KMS-11 (cell line): ENCODE measurements at regions not wholly inside any gene's neighbourhood (a gene's known extent, or its start where the extent isn't known, plus 50 kb on each side); places are given as distances from the start of the nearest gene placed in this dataset.

Experiments
- H2AFZ ChIP-seq: fragments of 200-600 bp; sonication (generic); 2 replicates; pipeline ENCODE4 v1.6.1; 2016; ENCODE audit warnings: antibody characterized with exemption, mixed run types, low read depth
- H3K27ac ChIP-seq: fragments of 200-600 bp; sonication (generic); 2 replicates; pipeline ENCODE4 v1.6.1; 2016; ENCODE audit warnings: mild to moderate bottlenecking, mixed run types
- H3K27me3 ChIP-seq: fragments of 200-600 bp; sonication (generic); 2 replicates; pipeline ENCODE4 v1.6.1; 2017; ENCODE audit warnings: mild to moderate bottlenecking, low read depth, mixed run types, moderate library complexity; ENCODE audit not compliant: insufficient read depth
- H3K36me3 ChIP-seq: fragments of 200-600 bp; sonication (generic); 2 replicates; pipeline ENCODE4 v1.6.1; 2017; ENCODE audit warnings: mild to moderate bottlenecking, mixed run types; ENCODE audit not compliant: insufficient read depth
- H3K4me1 ChIP-seq: fragments of 200-600 bp; sonication (generic); 2 replicates; pipeline ENCODE4 v1.6.1; 2016; ENCODE audit warnings: mild to moderate bottlenecking, low read depth, mixed run types; ENCODE audit not compliant: poor library complexity, severe bottlenecking
- H3K4me2 ChIP-seq: fragments of 200-600 bp; sonication (generic); 2 replicates; pipeline ENCODE4 v1.7.0; 2016; ENCODE audit warnings: mild to moderate bottlenecking, mixed run types
- H3K4me3 ChIP-seq: fragments of 200-600 bp; sonication (generic); IDR thresholded peaks from 2 replicates; pipeline ENCODE4 v1.6.1; 2017; ENCODE audit warnings: low read depth, low read length, mixed read lengths; ENCODE audit not compliant: insufficient read depth
- H3K79me2 ChIP-seq: fragments of 200-600 bp; sonication (generic); 2 replicates; pipeline ENCODE4 v1.6.1; 2016; ENCODE audit warnings: low read depth, mixed run types; ENCODE audit not compliant: insufficient read depth
- H3K9ac ChIP-seq: fragments of 200-600 bp; sonication (generic); 2 replicates; pipeline ENCODE4 v1.6.1; 2016; ENCODE audit warnings: mild to moderate bottlenecking, mixed run types
- H4K20me1 ChIP-seq: fragments of 200-600 bp; sonication (generic); 2 replicates; pipeline ENCODE4 v1.6.1; 2016; ENCODE audit warnings: mild to moderate bottlenecking, mixed run types; ENCODE audit not compliant: insufficient read depth
- TF ChIP-seq, protein P1 (sequence below): fragments of 200-600 bp; sonication (generic); conservative IDR thresholded peaks from 2 replicates; pipeline ENCODE4 v1.6.1; 2017; ENCODE audit warnings: low read depth, mild to moderate bottlenecking, antibody characterized with exemption, low read length, moderate library complexity, mixed read lengths

DNA sequence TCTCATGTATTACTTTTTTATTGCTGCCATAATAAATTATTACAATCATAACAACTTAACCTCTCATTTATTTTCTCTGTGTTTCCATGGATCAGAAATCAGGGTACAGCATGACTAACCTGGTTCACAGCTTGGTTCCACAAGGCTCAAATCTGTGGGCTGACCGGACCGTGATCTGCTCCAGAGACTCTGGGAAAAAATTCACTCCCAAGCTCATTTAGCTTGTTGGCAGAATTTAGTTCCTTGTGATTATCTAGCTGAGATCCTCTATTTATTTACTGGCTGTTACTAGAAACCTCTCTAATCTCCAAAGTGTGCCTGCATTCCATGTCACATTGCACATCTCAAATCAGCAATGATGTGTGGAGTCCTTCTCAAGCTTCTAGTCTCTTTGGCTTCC, 386.6 kb downstream of the DIPK2A start:
- H3K4me2 ChIP-seq: no peak overlapping the region
- H3K27me3 ChIP-seq: no peaks in the 10 kb centered on the region
- H4K20me1 ChIP-seq: no peaks in the 10 kb centered on the region
- no peak overlapping the region for H3K9ac ChIP-seq
- H3K79me2 ChIP-seq: no peaks in the 10 kb centered on the region
- TF ChIP-seq, protein P1, sequence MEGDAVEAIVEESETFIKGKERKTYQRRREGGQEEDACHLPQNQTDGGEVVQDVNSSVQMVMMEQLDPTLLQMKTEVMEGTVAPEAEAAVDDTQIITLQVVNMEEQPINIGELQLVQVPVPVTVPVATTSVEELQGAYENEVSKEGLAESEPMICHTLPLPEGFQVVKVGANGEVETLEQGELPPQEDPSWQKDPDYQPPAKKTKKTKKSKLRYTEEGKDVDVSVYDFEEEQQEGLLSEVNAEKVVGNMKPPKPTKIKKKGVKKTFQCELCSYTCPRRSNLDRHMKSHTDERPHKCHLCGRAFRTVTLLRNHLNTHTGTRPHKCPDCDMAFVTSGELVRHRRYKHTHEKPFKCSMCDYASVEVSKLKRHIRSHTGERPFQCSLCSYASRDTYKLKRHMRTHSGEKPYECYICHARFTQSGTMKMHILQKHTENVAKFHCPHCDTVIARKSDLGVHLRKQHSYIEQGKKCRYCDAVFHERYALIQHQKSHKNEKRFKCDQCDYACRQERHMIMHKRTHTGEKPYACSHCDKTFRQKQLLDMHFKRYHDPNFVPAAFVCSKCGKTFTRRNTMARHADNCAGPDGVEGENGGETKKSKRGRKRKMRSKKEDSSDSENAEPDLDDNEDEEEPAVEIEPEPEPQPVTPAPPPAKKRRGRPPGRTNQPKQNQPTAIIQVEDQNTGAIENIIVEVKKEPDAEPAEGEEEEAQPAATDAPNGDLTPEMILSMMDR: no peak
- no peak overlapping the region for H3K4me3 ChIP-seq
- no peak overlapping the region for H3K27ac ChIP-seq
- H3K4me1 ChIP-seq: no peaks in the 10 kb centered on the region
- no peak overlapping the region for H2AFZ ChIP-seq
- no peaks in the 10 kb centered on the region for H3K36me3 ChIP-seq

DNA sequence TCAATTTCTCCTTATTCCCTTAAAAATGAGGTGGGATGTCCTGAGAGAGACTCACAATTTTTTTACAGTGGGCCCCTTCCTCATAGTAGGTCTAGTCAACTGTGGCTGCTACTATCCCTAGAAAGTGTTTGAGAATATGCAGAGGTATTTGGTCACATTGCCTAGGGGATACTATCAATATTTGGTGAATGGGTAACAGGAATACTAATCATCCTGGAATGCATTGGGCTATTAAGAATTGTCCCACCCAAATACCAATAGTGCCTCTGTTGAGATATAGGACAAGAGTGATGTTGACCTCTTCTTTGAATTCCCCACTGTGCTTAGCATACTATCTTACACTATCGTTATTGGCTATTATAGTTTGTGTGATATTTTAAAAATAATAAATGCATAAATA, 389.4 kb downstream of the DIPK2A start:
- TF ChIP-seq, protein P1: no peak
- Histone ChIP-seq H3K79me2 (no peaks in the 10 kb centered on the region), H3K4me2 (no peak overlapping the region), H4K20me1 (no peaks in the 10 kb centered on the region), H3K4me1 (no peaks in the 10 kb centered on the region), H3K36me3 (no peaks in the 10 kb centered on the region), H3K9ac (no peak overlapping the region), H3K4me3 (no peak overlapping the region), H3K27me3 (no peaks in the 10 kb centered on the region), H3K27ac (no peak overlapping the region), H2AFZ (no peak overlapping the region)

DNA sequence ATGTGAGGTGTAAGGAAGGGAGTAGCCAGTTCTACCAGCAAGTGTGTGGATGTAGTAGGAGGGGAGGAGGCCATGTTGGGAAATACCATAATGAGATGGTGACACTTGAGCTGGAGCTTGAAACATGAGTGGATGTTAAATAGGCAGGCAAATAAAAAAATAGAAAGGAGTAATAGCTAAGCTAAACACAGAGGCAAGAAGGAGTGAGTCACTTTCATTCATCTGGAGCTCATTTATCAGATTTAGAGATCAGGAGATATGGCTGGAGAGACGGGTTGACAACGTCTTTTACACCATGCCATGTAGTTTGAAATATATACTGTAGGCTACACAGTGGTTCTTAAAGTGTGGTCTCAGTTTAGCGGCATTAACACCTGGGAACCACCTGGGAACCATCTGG, 390.5 kb downstream of the DIPK2A start:
- Histone ChIP-seq H3K36me3 (no peaks in the 10 kb centered on the region), H3K79me2 (no peaks in the 10 kb centered on the region), H2AFZ (no peak overlapping the region), H3K9ac (no peak overlapping the region), H3K4me2 (no peak overlapping the region), H3K27me3 (no peaks in the 10 kb centered on the region), H4K20me1 (no peaks in the 10 kb centered on the region), H3K27ac (no peak overlapping the region), H3K4me3 (no peak overlapping the region), H3K4me1 (no peaks in the 10 kb centered on the region)
- TF ChIP-seq, protein P1: no peak

DNA sequence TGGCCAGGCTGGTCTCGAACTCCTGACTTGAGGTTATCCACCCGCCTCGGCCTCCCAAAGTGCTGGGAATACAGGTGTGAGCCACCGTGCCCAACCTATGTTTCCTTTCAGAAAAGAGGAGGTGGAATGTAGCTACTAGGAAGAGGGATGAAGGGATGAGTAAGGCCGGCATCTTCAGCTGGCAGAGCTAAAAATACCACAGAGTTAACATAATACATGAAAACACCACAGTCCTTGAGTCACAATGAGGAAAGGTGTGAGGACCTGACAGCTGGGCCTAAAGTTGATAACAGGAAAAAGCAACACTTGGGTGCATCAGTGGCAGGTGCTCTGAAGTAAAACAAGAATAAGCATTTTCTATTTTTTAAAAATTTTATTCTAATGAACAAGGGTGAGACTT, 392.2 kb downstream of the DIPK2A start:
- no peak overlapping the region for H3K4me3 ChIP-seq
- H3K27ac ChIP-seq: no peak overlapping the region
- H3K36me3 ChIP-seq: no peaks in the 10 kb centered on the region
- H3K9ac ChIP-seq: no peak overlapping the region
- no peaks in the 10 kb centered on the region for H3K4me1 ChIP-seq
- H3K79me2 ChIP-seq: no peaks in the 10 kb centered on the region
- no peaks in the 10 kb centered on the region for H4K20me1 ChIP-seq
- no peak overlapping the region for H2AFZ ChIP-seq
- no peak overlapping the region for H3K4me2 ChIP-seq
- TF ChIP-seq, protein P1: no peak
- H3K27me3 ChIP-seq: no peaks in the 10 kb centered on the region

DNA sequence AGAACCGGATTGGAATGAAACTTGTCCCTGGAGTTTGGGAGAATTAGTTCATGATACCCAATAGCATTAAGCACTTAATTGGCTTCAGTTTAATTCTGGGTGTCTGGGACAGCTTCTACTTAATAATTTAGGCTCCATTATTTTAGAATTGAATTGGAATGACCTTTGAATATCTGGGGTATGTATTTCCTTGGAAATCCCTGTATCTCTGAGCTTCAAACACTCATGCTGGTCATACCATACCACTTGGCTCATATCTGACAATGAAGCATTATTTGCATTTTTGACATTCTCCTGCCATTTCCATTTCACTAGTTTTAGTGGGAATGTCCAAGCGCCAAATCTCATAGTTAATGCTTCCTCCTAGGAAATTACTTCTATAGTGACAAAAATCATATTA, 393.1 kb downstream of the DIPK2A start:
- Histone ChIP-seq H3K4me3 (no peak overlapping the region), H3K4me1 (no peaks in the 10 kb centered on the region), H3K27me3 (no peaks in the 10 kb centered on the region), H3K79me2 (no peaks in the 10 kb centered on the region), H3K36me3 (no peaks in the 10 kb centered on the region), H4K20me1 (no peaks in the 10 kb centered on the region), H3K9ac (no peak overlapping the region), H3K4me2 (no peak overlapping the region), H2AFZ (no peak overlapping the region), H3K27ac (no peak overlapping the region)
- TF ChIP-seq, protein P1: no peak
